ENCODE measurements at regions not wholly inside any gene's neighbourhood (a gene's known extent, or its start where the extent isn't known, plus 50 kb on each side); places are given as distances from the start of the nearest gene placed in this dataset.

DNA sequence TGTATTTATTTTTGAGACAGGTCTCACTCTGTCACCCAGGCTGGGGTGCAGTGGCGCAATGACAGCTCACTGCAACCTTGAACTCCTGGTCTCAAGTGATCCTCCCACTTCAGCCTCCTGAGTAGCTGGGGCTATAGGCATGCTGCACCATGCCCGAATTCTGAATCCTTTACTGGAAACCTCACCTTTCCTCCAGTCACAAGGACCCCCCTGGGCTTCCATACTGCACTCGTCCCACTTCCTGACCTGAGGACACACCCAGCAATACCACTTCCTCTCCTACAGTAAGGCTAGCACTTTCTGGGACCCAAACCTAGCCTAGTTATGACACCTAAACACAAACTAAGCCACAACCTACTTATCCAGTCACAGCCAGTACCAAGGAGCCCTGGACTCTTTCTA lies 68.2 kb downstream of the FAM217A start:
- intact Hi-C loops (cut with DNase I): loop anchor here in 1 of 2 donors (10.0 kb wide), 1 partner anchor 266 kb away; no protein-coding TSS in a partner anchor
- Histone ChIP-seq H3K27me3 (no peaks in the 10 kb centered on the region), H3K4me1 (replicated peaks in 1 of 2) (peaks cover 0 to 10% of the 10 kb centered on the region in 2 donors), H3K27ac (no peak overlapping the region), H3K36me3 (replicated peaks in 1 of 2) (no peaks in the 10 kb centered on the region), H3K4me3 (no peak overlapping the region), H3K9me3 (replicated peaks in 1 of 3) (no peaks in the 10 kb centered on the region)
- DNase-seq: no peak
- TF ChIP-seq POLR2A (IDR thresholded peaks at IDR 0.05) (no peak), CTCF (IDR thresholded peaks at IDR 0.05) (no peak)
- 61 to 77% (median 64%) methylated on average over 3 of the region's 3 CpGs for WGBS, 4 donors

DNA sequence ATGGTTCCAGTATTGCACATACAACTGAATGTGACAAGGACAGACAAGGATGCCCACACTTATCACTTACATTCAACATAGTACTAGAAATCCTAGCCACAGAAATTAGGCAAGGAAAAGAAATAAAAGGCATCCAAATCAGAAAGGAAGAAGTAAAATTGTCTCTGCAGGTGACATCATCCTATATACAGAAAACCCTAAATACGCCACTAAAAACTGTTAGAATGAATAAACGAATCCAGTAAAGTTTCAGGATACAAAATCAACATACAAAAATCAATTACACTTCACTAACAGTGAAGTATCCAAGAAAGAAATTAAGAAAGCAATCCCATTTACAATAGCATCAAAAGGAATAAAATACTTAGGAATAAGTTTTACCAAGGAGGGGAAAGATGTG lies 66.1 kb downstream of the FAM217A start:
- no peak for DNase-seq
- Histone ChIP-seq H3K36me3 (replicated peaks in 1 of 2) (no peaks in the 10 kb centered on the region), H3K4me3 (no peak overlapping the region), H3K27me3 (no peaks in the 10 kb centered on the region), H3K9me3 (replicated peaks in 1 of 3) (no peaks in the 10 kb centered on the region), H3K27ac (no peak overlapping the region), H3K4me1 (replicated peaks in 1 of 2) (peaks cover 10 to 28% of the 10 kb centered on the region in 2 donors)
- TF ChIP-seq POLR2A (IDR thresholded peaks at IDR 0.05) (no peak), CTCF (IDR thresholded peaks at IDR 0.05) (no peak)
- 75 to 98% (median 96%) methylated on average over 2 of the region's 2 CpGs for WGBS, 4 donors
- intact Hi-C loops (cut with DNase I): loop anchor here in 1 of 2 donors (10.0 kb wide), 1 partner anchor 268 kb away; no protein-coding TSS in a partner anchor

GRCh38 chr6:4017058-4017739 lies 61.7 kb downstream of the FAM217A start:
- H3K4me3 ChIP-seq: peak overlapping the region in 3 of 4 donors; percentile 63 to 92 (median 66)
- no peaks in the 10 kb centered on the region for H3K27me3 ChIP-seq
- H3K9me3 ChIP-seq (replicated peaks in 1 of 3): no peaks in the 10 kb centered on the region
- H3K27ac ChIP-seq: peak overlapping the region; percentile 96 to 99 (median 98)
- peaks cover 10 to 28% of the 10 kb centered on the region in 2 donors for H3K4me1 ChIP-seq (replicated peaks in 1 of 2)
- intact Hi-C loops (cut with DNase I): loop anchor here in 1 of 2 donors (10.0 kb wide), 1 partner anchor 272 kb away; no protein-coding TSS in a partner anchor
- 5 to 12% (median 9%) methylated on average over 2 of the region's 2 CpGs for WGBS, 4 donors
- TF ChIP-seq POLR2A (IDR thresholded peaks at IDR 0.05) (no peak), CTCF (IDR thresholded peaks at IDR 0.05) (no peak)
- H3K36me3 ChIP-seq (replicated peaks in 1 of 2): no peaks in the 10 kb centered on the region
- DNase-seq: no peak

DNA sequence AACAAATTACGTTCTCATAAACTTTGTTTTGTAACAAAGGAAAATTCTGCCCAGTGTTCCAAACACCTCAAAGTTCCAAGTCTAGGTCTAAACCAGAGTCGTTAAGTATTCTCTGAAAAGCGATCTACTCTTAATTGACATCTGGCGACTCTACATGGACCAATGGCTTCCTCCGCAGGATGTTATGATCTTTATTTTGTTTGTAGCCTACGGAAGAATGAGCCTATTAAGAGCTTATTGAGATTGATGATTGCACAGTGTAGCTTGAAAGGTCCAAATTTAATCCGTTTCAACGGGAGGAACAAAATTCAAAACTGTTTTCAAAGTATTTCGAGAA lies 61.1 kb downstream of the FAM217A start:
- H3K4me3 ChIP-seq: peak overlapping the region; percentile 63 to 92 (median 79)
- intact Hi-C loops (cut with DNase I): loop anchor here in 1 of 2 donors (10.0 kb wide), 1 partner anchor 273 kb away; no protein-coding TSS in a partner anchor
- no peaks in the 10 kb centered on the region for H3K9me3 ChIP-seq (replicated peaks in 1 of 3)
- H3K36me3 ChIP-seq (replicated peaks in 1 of 2): no peaks in the 10 kb centered on the region
- H3K4me1 ChIP-seq (replicated peaks in 1 of 2): peaks cover 15 to 34% of the 10 kb centered on the region in 2 donors
- no peak for TF ChIP-seq POLR2A (IDR thresholded peaks at IDR 0.05)
- TF ChIP-seq CTCF (IDR thresholded peaks at IDR 0.05): no peak
- H3K27me3 ChIP-seq: no peaks in the 10 kb centered on the region
- H3K27ac ChIP-seq: peak overlapping the region; percentile 96 to 99 (median 98)
- DNase-seq: no peak
- 0 to 2% (median 0%) methylated on average over 9 of the region's 9 CpGs for WGBS, 4 donors

Data from adrenal gland (tissue), 9 donors.